ENCODE measurements at regions not wholly inside any gene's neighbourhood (a gene's known extent, or its start where the extent isn't known, plus 50 kb on each side); places are given as distances from the start of the nearest gene placed in this dataset.

GRCh38 chr1:217024911-217025310 is 301.7 kb upstream of the ESRRG start:
- TF ChIP-seq CTCF (IDR thresholded peaks at IDR 0.05) (no peak), POLR2A (IDR thresholded peaks at IDR 0.05) (no peak)
